ENCODE measurements at regions not wholly inside any gene's neighbourhood (a gene's known extent, or its start where the extent isn't known, plus 50 kb on each side); places are given as distances from the start of the nearest gene placed in this dataset.

GRCh38 chr9:28215536-28216299 lies 642.4 kb upstream of the C9orf72 start:
- no TSS peak for BruUV-seq (replicated peaks)
- Histone ChIP-seq H3K9me3 (ENCODE audit: low read length) (no peaks in the 10 kb centered on the region), H3K4me3 (replicated peaks in 1 of 3; ENCODE audit: insufficient read depth in 1 of 3, low read depth in 2 of 3, low read length in 3 of 3) (no peak overlapping the region), H3K9ac (ENCODE audit: insufficient read depth, low read depth, low read length) (no peak overlapping the region), H3K4me2 (ENCODE audit: low read depth, low read length) (no peak overlapping the region), H2AFZ (ENCODE audit: low read length) (no peak overlapping the region), H3K4me1 (ENCODE audit: insufficient read depth, low read length) (peaks cover 10% of the 10 kb centered on the region), H4K20me1 (ENCODE audit: insufficient read depth, low read length) (no peaks in the 10 kb centered on the region), H3K27ac (ENCODE audit: extremely low read length, insufficient read depth, low read length) (no peak overlapping the region), H3K27me3 (ENCODE audit: control insufficient read depth in 1 of 2, insufficient read depth in 2 of 2, low read length in 2 of 2) (no peaks in the 10 kb centered on the region), H3K36me3 (replicated peaks in 1 of 2; ENCODE audit: control insufficient read depth in 1 of 2, insufficient read depth in 2 of 2, low read length in 2 of 2) (no peaks in the 10 kb centered on the region), H3K79me2 (ENCODE audit: insufficient read depth, low read length) (no peaks in the 10 kb centered on the region)
- POLR2A ChIA-PET = no interaction called here
- no peak for FAIRE-seq
- 46% methylated on average over 5 of the region's 5 CpGs for WGBS (ENCODE audit: low lambda C conversion rate)
- intact Hi-C loops (cut with micrococcal nuclease; ENCODE audit: unreplicated experiment) = no loop called here
- in situ Hi-C loops (cut with HindIII; ENCODE audit: extremely low pct_ligation_motif_present, low pct_unique_long_range_greater_than_20kb) = no loop called here
- no peak for ATAC-seq
- no peak for DNase-seq (ENCODE audit: low spot score)
- CTCF ChIA-PET (ENCODE audit: low intra/inter-chr PET ratio, low total read pairs) = no interaction called here
- TF ChIP-seq FOXP1 (IDR thresholded peaks at IDR 0.05) = no peak
- TF ChIP-seq FOXP1 (CRISPR knock-in tag; IDR thresholded peaks at IDR 0.05) = no peak
- no peak for TF ChIP-seq FOXK2 (IDR thresholded peaks at IDR 0.05)
- TF ChIP-seq ZNF207 (IDR thresholded peaks at IDR 0.05; ENCODE audit: borderline replicate concordance) = no peak
- TF ChIP-seq HMGXB4 (CRISPR knock-in tag; IDR thresholded peaks at IDR 0.05; ENCODE audit: borderline replicate concordance in 1 of 2, low read depth in 1 of 2) = no peak
- TF ChIP-seq MTF2 (CRISPR knock-in tag; IDR thresholded peaks at IDR 0.05; ENCODE audit: borderline replicate concordance) = no peak
- no peak for TF ChIP-seq KLF13 (CRISPR knock-in tag; IDR thresholded peaks at IDR 0.05)
- no peak for TF ChIP-seq SMAD3 (CRISPR knock-in tag; IDR thresholded peaks at IDR 0.05)
- no peak for TF ChIP-seq IKZF1 (IDR thresholded peaks at IDR 0.05)
- no peak for TF ChIP-seq AFF4 (CRISPR knock-in tag; IDR thresholded peaks at IDR 0.05)
- TF ChIP-seq TCF7 (IDR thresholded peaks at IDR 0.05; ENCODE audit: low read depth) = no peak
- no peak for TF ChIP-seq RELA (CRISPR knock-in tag; IDR thresholded peaks at IDR 0.05)
- no peak for TF ChIP-seq ZNF773 (CRISPR knock-in tag; IDR thresholded peaks at IDR 0.05; ENCODE audit: borderline replicate concordance)
- no peak for TF ChIP-seq ZKSCAN5 (CRISPR knock-in tag; IDR thresholded peaks at IDR 0.05)
- no peak for TF ChIP-seq ZNF839 (CRISPR knock-in tag; IDR thresholded peaks at IDR 0.05; ENCODE audit: borderline replicate concordance)
- no peak for TF ChIP-seq NFIC (IDR thresholded peaks at IDR 0.05; ENCODE audit: low read length)
- no peak for TF ChIP-seq SCMH1 (CRISPR knock-in tag; IDR thresholded peaks at IDR 0.05; ENCODE audit: borderline replicate concordance)
- no peak for TF ChIP-seq ELF3 (CRISPR knock-in tag; IDR thresholded peaks at IDR 0.05)
- TF ChIP-seq ZNF121 (CRISPR knock-in tag; IDR thresholded peaks at IDR 0.05) = no peak
- TF ChIP-seq HBP1 (CRISPR knock-in tag; IDR thresholded peaks at IDR 0.05; ENCODE audit: low read depth) = no peak
